Trophoblast cell (in vitro differentiated cells and primary cell): ENCODE measurements at regions not wholly inside any gene's neighbourhood (a gene's known extent, or its start where the extent isn't known, plus 50 kb on each side); places are given as distances from the start of the nearest gene placed in this dataset.
A peak's percentile ranks its signal among the peaks of the same experiment; 100 is the strongest.
"Not testable (repeated sequence)": the region's sequence is repeated elsewhere in the genome, so short reads cannot be mapped to it uniquely, and the experiment has no call there.

ENCODE experiments used
- DNase-seq, 2 donors: peaks; one replicate each; pipeline ENCODE4 v3.0.0-alpha.2; 2016
- H2AFZ ChIP-seq: 2 replicates; pipeline ENCODE4 v1.6.1; 2013; ENCODE audit warnings: low read length, moderate library complexity, mild to moderate bottlenecking; ENCODE audit not compliant: insufficient read depth, poor library complexity
- H2AK5ac ChIP-seq: 2 replicates; pipeline ENCODE4 v1.6.1; 2013; ENCODE audit warnings: mild to moderate bottlenecking, low read length
- H2BK120ac ChIP-seq: 2 replicates; pipeline ENCODE4 v1.6.1; 2013; ENCODE audit warnings: low read length, mild to moderate bottlenecking, moderate library complexity; ENCODE audit not compliant: insufficient read depth, poor library complexity
- H2BK12ac ChIP-seq: 2 replicates; pipeline ENCODE4 v1.6.1; 2013; ENCODE audit warnings: mild to moderate bottlenecking, low read length, moderate library complexity
- H2BK5ac ChIP-seq: 2 replicates; pipeline ENCODE4 v1.6.1; 2013; ENCODE audit warnings: low read length, low read depth, moderate library complexity, mild to moderate bottlenecking; ENCODE audit not compliant: poor library complexity
- H3K14ac ChIP-seq: 2 replicates; pipeline ENCODE4 v1.6.1; 2013; ENCODE audit warnings: mild to moderate bottlenecking, low read length
- H3K18ac ChIP-seq: 2 replicates; pipeline ENCODE4 v1.6.1; 2013; ENCODE audit warnings: mild to moderate bottlenecking, low read length
- H3K23ac ChIP-seq: 2 replicates; pipeline ENCODE4 v1.6.1; 2013; ENCODE audit warnings: low read length
- H3K27ac ChIP-seq: 2 replicates; pipeline ENCODE4 v1.5.1; 2013; ENCODE audit warnings: low read depth, mild to moderate bottlenecking, inconsistent platforms, low read length, moderate library complexity
- H3K27me3 ChIP-seq: 2 replicates; pipeline ENCODE4 v1.6.1; 2013; ENCODE audit warnings: inconsistent platforms, mild to moderate bottlenecking, low read length, moderate library complexity; ENCODE audit not compliant: insufficient read depth
- H3K36me3 ChIP-seq, 2 experiments: 1 replicate in 1 of 2; 2 replicates in 1 of 2; pipeline ENCODE4 v1.6.1; 2013; ENCODE audit warnings: low read length in 2 of 2, mild to moderate bottlenecking in 2 of 2, moderate library complexity in 1 of 2; ENCODE audit not compliant: insufficient read depth in 2 of 2, control insufficient read depth in 1 of 2
- H3K4ac ChIP-seq: 2 replicates; pipeline ENCODE4 v1.6.1; 2013; ENCODE audit warnings: low read depth, mild to moderate bottlenecking, low read length, moderate library complexity
- H3K4me1 ChIP-seq, 2 experiments: 1 replicate in 1 of 2; 2 replicates in 1 of 2; pipeline ENCODE4 v1.6.1; 2013; ENCODE audit warnings: low read length in 2 of 2, mild to moderate bottlenecking in 2 of 2, moderate library complexity in 1 of 2; ENCODE audit not compliant: insufficient read depth in 2 of 2, control insufficient read depth in 1 of 2
- H3K4me2 ChIP-seq: 2 replicates; pipeline ENCODE4 v1.6.1; 2013; ENCODE audit warnings: inconsistent platforms, mild to moderate bottlenecking, low read length, moderate library complexity
- H3K4me3 ChIP-seq: 2 replicates; pipeline ENCODE4 v1.5.1; 2013; ENCODE audit warnings: mild to moderate bottlenecking, low read depth, low read length, inconsistent platforms
- H3K79me1 ChIP-seq: one replicate; pipeline ENCODE4 v1.6.1; 2013; ENCODE audit warnings: low read length
- H3K79me2 ChIP-seq: 2 replicates; pipeline ENCODE4 v1.6.1; 2013; ENCODE audit warnings: low read length, mild to moderate bottlenecking; ENCODE audit not compliant: control insufficient read depth, insufficient read depth, poor library complexity
- H3K9ac ChIP-seq: 2 replicates; pipeline ENCODE4 v1.6.1; 2013; ENCODE audit warnings: mild to moderate bottlenecking, low read length
- H3K9me3 ChIP-seq: 2 replicates; pipeline ENCODE4 v1.6.1; 2013; ENCODE audit warnings: low read depth, mild to moderate bottlenecking, control low read depth, inconsistent platforms, low read length; ENCODE audit not compliant: insufficient read depth
- H4K12ac ChIP-seq: 2 replicates; pipeline ENCODE4 v1.6.1; 2013; ENCODE audit warnings: low read depth, mild to moderate bottlenecking, low read length, moderate library complexity
- H4K8ac ChIP-seq: 2 replicates; pipeline ENCODE4 v1.6.1; 2013; ENCODE audit warnings: low read depth, mild to moderate bottlenecking, low read length, moderate library complexity
- H4K91ac ChIP-seq: one replicate; pipeline ENCODE4 v1.6.1; 2013; ENCODE audit warnings: low read depth, mild to moderate bottlenecking, low read length, moderate library complexity
- whole genome bisulfite sequencing: extraction: QIAGEN DNeasy Blood & Tissue Kit; methylation state at CpG from one replicate; pipeline ENCODE4 v1.1.7; 2013; ENCODE audit warnings: missing lambda C conversion rate; ENCODE audit not compliant: insufficient read length, insufficient coverage; ENCODE audit errors: extremely low coverage; 5-methylcytosine and 5-hydroxymethylcytosine counted together

GRCh38 chr10:2881720-2882620 is 185.4 kb upstream of the PFKP start:
- DNase-seq: no peak
- Histone ChIP-seq H4K12ac (no peak overlapping the region), H3K36me3 (no peaks in the 10 kb centered on the region), H2AFZ (no peak overlapping the region), H2AK5ac (no peak overlapping the region), H3K79me1 (no peaks in the 10 kb centered on the region), H3K9me3 (no peaks in the 10 kb centered on the region), H3K27ac (no peak overlapping the region), H4K8ac (no peak overlapping the region), H3K14ac (no peak overlapping the region), H3K4me1 (no peaks in the 10 kb centered on the region), H2BK120ac (no peak overlapping the region), H3K79me2 (no peaks in the 10 kb centered on the region), H3K27me3 (no peaks in the 10 kb centered on the region), H2BK12ac (no peak overlapping the region), H3K9ac (no peak overlapping the region), H3K23ac (peak overlapping the region; percentile 33), H2BK5ac (no peak overlapping the region), H3K18ac (no peak overlapping the region), H3K4me2 (no peak overlapping the region), H3K4me3 (no peak overlapping the region), H3K4ac (no peak overlapping the region), H4K91ac (no peak overlapping the region)
- no CpG with 5 or more reads among the region's 6 CpGs for WGBS

- H3K23ac ChIP-seq, H3K27me3 ChIP-seq, H2BK5ac ChIP-seq, DNase-seq, H3K27ac ChIP-seq, H4K91ac ChIP-seq, H2BK12ac ChIP-seq, H3K4me2 ChIP-seq, H3K79me1 ChIP-seq, H2BK120ac ChIP-seq, H2AFZ ChIP-seq, H3K36me3 ChIP-seq, H3K14ac ChIP-seq, H2AK5ac ChIP-seq, H3K9me3 ChIP-seq, H3K4ac ChIP-seq, H3K4me1 ChIP-seq, H3K18ac ChIP-seq, H3K79me2 ChIP-seq, H4K8ac ChIP-seq, H3K9ac ChIP-seq, H4K12ac ChIP-seq, H3K4me3 ChIP-seq: not testable (repeated sequence)
- WGBS: no CpG with 5 or more reads among the region's 2 CpGs
Observed at GRCh38 chr10:2880050-2880449, 187.3 kb upstream of the PFKP start.

- Histone ChIP-seq H3K9me3 (peaks cover 3% of the 10 kb centered on the region), H2AFZ (no peak overlapping the region)
Observed at GRCh38 chr10:2878818-2879217, 188.5 kb upstream of the PFKP start.

DNA sequence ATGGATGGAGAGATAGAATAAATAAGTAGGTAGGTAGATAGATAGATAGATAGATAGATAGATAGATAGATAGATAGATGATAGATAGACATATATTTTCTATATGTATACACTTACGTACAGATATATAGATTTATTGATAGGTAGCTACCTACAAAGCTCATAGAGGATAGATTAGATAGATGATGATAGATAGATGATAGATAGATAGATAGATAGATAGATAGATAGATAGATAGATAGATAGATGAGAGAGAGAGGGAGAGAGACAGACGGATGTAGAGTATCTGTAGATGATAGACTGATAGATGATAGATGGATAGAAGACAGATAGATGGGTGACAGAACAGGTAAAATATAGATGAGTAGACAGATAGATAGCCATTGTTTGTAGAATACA is 191.3 kb upstream of the PFKP start:
- no CpG with 5 or more reads among the region's 2 CpGs for WGBS
- Histone ChIP-seq H3K4me1 (no peaks in the 10 kb centered on the region), H2BK12ac (no peak overlapping the region), H3K27ac (no peak overlapping the region), H3K36me3 (no peaks in the 10 kb centered on the region), H3K27me3 (no peaks in the 10 kb centered on the region), H3K23ac (no peak overlapping the region), H4K91ac (no peak overlapping the region), H3K4ac (no peak overlapping the region), H3K4me2 (no peak overlapping the region), H3K9me3 (peaks cover 3% of the 10 kb centered on the region), H3K14ac (no peak overlapping the region), H2BK120ac (no peak overlapping the region), H4K12ac (no peak overlapping the region), H3K9ac (no peak overlapping the region), H2BK5ac (no peak overlapping the region), H3K79me2 (no peaks in the 10 kb centered on the region), H3K18ac (no peak overlapping the region), H4K8ac (no peak overlapping the region), H2AK5ac (no peak overlapping the region), H2AFZ (no peak overlapping the region), H3K4me3 (no peak overlapping the region), H3K79me1 (no peaks in the 10 kb centered on the region)
- DNase-seq: no peak

More at GRCh38 chr10:2878818-2879217, 188.5 kb upstream of the PFKP start:
- H2AK5ac ChIP-seq: no peak overlapping the region
- no peak overlapping the region for H3K14ac ChIP-seq
- H2BK120ac ChIP-seq: no peak overlapping the region
- H3K79me2 ChIP-seq: no peaks in the 10 kb centered on the region
- no peaks in the 10 kb centered on the region for H3K4me1 ChIP-seq
- H3K4me2 ChIP-seq: no peak overlapping the region
- no peak overlapping the region for H3K18ac ChIP-seq
- no peak overlapping the region for H3K9ac ChIP-seq
- no peak overlapping the region for H3K27ac ChIP-seq
- no peaks in the 10 kb centered on the region for H3K27me3 ChIP-seq
- no peaks in the 10 kb centered on the region for H3K36me3 ChIP-seq
- no CpG with 5 or more reads among the region's 8 CpGs for WGBS
- no peak overlapping the region for H3K4ac ChIP-seq
- DNase-seq: no peak
- no peaks in the 10 kb centered on the region for H3K79me1 ChIP-seq
- H2BK5ac ChIP-seq: no peak overlapping the region
- H4K91ac ChIP-seq: no peak overlapping the region
- H3K4me3 ChIP-seq: no peak overlapping the region
- H4K12ac ChIP-seq: no peak overlapping the region
- no peak overlapping the region for H3K23ac ChIP-seq
- H2BK12ac ChIP-seq: no peak overlapping the region
- no peak overlapping the region for H4K8ac ChIP-seq
